ENCODE measurements at regions not wholly inside any gene's neighbourhood (a gene's known extent, or its start where the extent isn't known, plus 50 kb on each side); places are given as distances from the start of the nearest gene placed in this dataset.

GRCh38 chr1:104929280-104929679 lies 1179.6 kb downstream of the AMY1C start:
- WGBS (ENCODE audit: insufficient coverage) = no CpG with 5 or more reads among the region's 1 CpG
- Histone ChIP-seq H3K4me1 (ENCODE audit: control extremely low read depth in 1 of 4, control insufficient read depth in 4 of 4, insufficient read depth in 4 of 4, low read length in 3 of 4) (no peaks in the 10 kb centered on the region), H3K9me3 (ENCODE audit: control extremely low read depth in 1 of 5, control insufficient read depth in 4 of 5, insufficient read depth in 2 of 5, low read depth in 1 of 5, low read length in 4 of 5) (peaks cover 0 to 3% (median 0%) of the 10 kb centered on the region in 5 experiments), H3K36me3 (ENCODE audit: control insufficient read depth in 4 of 4, insufficient read depth in 4 of 4, low read length in 3 of 4) (no peaks in the 10 kb centered on the region), H3K27me3 (replicated peaks in 2 of 5; ENCODE audit: control insufficient read depth in 4 of 5, insufficient read depth in 5 of 5, low read length in 4 of 5) (no peaks in the 10 kb centered on the region), H3K27ac (ENCODE audit: insufficient read depth in 1 of 2, low read depth in 1 of 2, low read length in 2 of 2, poor library complexity in 1 of 2, severe bottlenecking in 2 of 2) (no peak overlapping the region), H3K4me3 (ENCODE audit: control insufficient read depth in 1 of 7, extremely low read depth in 1 of 7, insufficient read depth in 4 of 7, low read depth in 2 of 7, low read length in 6 of 7) (no peak overlapping the region)
- ChIA-PET CTCF (no interaction called here), POLR2A (no interaction called here)
- no peak for DNase-seq

DNA sequence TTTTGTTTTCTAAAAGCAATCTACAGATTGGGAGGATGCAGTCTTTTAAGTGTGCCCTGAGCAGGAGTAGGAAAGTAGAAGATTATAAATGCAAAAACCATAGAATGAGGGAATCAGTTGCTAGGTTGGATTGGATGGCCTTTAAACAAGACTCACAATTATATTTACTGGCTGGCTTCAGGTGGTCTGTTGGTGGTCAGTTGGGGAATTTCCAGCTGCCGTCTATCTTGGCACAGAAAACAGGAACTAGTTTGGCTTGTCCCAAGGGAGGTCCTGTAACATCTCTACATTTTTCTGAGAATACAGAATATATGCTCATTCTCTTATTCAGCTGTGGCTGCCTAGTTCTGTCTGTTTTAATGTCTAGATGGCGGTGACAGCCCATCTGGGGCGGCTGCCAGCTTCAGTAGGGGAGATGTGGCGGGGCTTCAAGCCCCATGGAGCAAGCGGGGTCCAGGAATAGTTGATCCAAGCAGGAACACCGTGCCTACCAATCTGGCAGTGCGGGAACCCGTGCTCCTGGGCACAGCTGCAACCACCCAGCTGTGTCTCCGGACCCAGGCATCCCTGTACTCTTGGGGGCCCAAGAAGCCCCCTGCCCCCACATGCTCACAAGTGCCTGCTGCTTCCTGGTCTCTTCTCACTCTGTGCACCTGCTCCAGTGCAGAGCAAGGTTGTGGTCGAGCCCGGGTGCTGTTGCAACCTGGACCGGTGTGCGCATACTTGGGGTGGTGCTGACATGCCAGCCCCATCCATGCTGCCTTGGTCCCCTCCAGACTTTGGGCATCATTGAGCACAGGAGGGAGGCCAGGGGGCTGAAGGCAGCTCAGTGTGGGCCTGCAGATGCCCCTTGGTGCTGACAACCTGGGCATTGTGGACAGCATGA lies 1182.6 kb downstream of the AMY1C start:
- H3K36me3 ChIP-seq (ENCODE audit: control insufficient read depth in 4 of 4, insufficient read depth in 4 of 4, low read length in 3 of 4) = no peaks in the 10 kb centered on the region
- WGBS (ENCODE audit: insufficient coverage) = 91% methylated on average over 12 of the region's 13 CpGs
- no peaks in the 10 kb centered on the region for H3K27me3 ChIP-seq (replicated peaks in 2 of 5; ENCODE audit: control insufficient read depth in 4 of 5, insufficient read depth in 5 of 5, low read length in 4 of 5)
- DNase-seq = peak in 1 of 3 donors; percentile 16
- ChIA-PET CTCF (interaction anchor here (0.7 kb wide), 1 partner anchor 1143 kb away, joined by 3 read pairs; no protein-coding TSS in a partner anchor), POLR2A (no interaction called here)
- H3K27ac ChIP-seq (ENCODE audit: insufficient read depth in 1 of 2, low read depth in 1 of 2, low read length in 2 of 2, poor library complexity in 1 of 2, severe bottlenecking in 2 of 2) = no peak overlapping the region
- peaks cover 0 to 3% (median 0%) of the 10 kb centered on the region in 5 experiments for H3K9me3 ChIP-seq (ENCODE audit: control extremely low read depth in 1 of 5, control insufficient read depth in 4 of 5, insufficient read depth in 2 of 5, low read depth in 1 of 5, low read length in 4 of 5)
- no peak overlapping the region for H3K4me3 ChIP-seq (ENCODE audit: control insufficient read depth in 1 of 7, extremely low read depth in 1 of 7, insufficient read depth in 4 of 7, low read depth in 2 of 7, low read length in 6 of 7)
- no peaks in the 10 kb centered on the region for H3K4me1 ChIP-seq (ENCODE audit: control extremely low read depth in 1 of 4, control insufficient read depth in 4 of 4, insufficient read depth in 4 of 4, low read length in 3 of 4)

- no peak overlapping the region for H3K27ac ChIP-seq (ENCODE audit: insufficient read depth in 1 of 2, low read depth in 1 of 2, low read length in 2 of 2, poor library complexity in 1 of 2, severe bottlenecking in 2 of 2)
- H3K36me3 ChIP-seq (ENCODE audit: control insufficient read depth in 4 of 4, insufficient read depth in 4 of 4, low read length in 3 of 4) = no peaks in the 10 kb centered on the region
- WGBS (ENCODE audit: insufficient coverage) = 90% methylated on average over 14 of the region's 14 CpGs
- DNase-seq = no peak
- ChIA-PET CTCF (no interaction called here), POLR2A (no interaction called here)
- no peaks in the 10 kb centered on the region for H3K4me1 ChIP-seq (ENCODE audit: control extremely low read depth in 1 of 4, control insufficient read depth in 4 of 4, insufficient read depth in 4 of 4, low read length in 3 of 4)
- H3K4me3 ChIP-seq (ENCODE audit: control insufficient read depth in 1 of 7, extremely low read depth in 1 of 7, insufficient read depth in 4 of 7, low read depth in 2 of 7, low read length in 6 of 7) = no peak overlapping the region
- H3K27me3 ChIP-seq (replicated peaks in 2 of 5; ENCODE audit: control insufficient read depth in 4 of 5, insufficient read depth in 5 of 5, low read length in 4 of 5) = no peaks in the 10 kb centered on the region
- peaks cover 0 to 3% (median 0%) of the 10 kb centered on the region in 5 experiments for H3K9me3 ChIP-seq (ENCODE audit: control extremely low read depth in 1 of 5, control insufficient read depth in 4 of 5, insufficient read depth in 2 of 5, low read depth in 1 of 5, low read length in 4 of 5)
These were observed 1183.4 kb downstream of the AMY1C start for GRCh38 chr1:104932949-104933679.

DNA sequence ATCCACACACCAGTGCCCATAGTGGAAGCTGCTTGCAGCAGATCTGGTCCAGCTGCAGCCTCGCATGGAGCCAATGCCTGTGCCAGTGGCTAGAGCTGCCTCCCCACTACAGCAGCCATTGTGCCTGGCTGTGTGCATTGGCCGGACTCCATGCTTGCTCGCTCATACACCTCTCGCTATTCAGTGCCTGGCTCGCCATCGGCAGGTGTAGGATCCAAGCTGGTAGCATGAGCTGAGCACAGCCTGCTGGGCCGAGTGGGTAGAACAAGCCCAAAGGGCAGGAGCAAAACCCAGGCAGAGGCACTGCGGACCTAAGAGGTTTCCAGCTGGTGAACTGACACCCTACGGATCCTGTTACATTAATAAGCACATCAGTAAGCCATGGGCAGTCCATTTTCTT lies 1184.1 kb downstream of the AMY1C start:
- H3K27me3 ChIP-seq (replicated peaks in 2 of 5; ENCODE audit: control insufficient read depth in 4 of 5, insufficient read depth in 5 of 5, low read length in 4 of 5) = no peaks in the 10 kb centered on the region
- no peaks in the 10 kb centered on the region for H3K36me3 ChIP-seq (ENCODE audit: control insufficient read depth in 4 of 4, insufficient read depth in 4 of 4, low read length in 3 of 4)
- no peak overlapping the region for H3K27ac ChIP-seq (ENCODE audit: insufficient read depth in 1 of 2, low read depth in 1 of 2, low read length in 2 of 2, poor library complexity in 1 of 2, severe bottlenecking in 2 of 2)
- no peak for DNase-seq
- ChIA-PET CTCF (no interaction called here), POLR2A (no interaction called here)
- H3K4me3 ChIP-seq (ENCODE audit: control insufficient read depth in 1 of 7, extremely low read depth in 1 of 7, insufficient read depth in 4 of 7, low read depth in 2 of 7, low read length in 6 of 7) = no peak overlapping the region
- no peaks in the 10 kb centered on the region for H3K4me1 ChIP-seq (ENCODE audit: control extremely low read depth in 1 of 4, control insufficient read depth in 4 of 4, insufficient read depth in 4 of 4, low read length in 3 of 4)
- peaks cover 0 to 3% (median 0%) of the 10 kb centered on the region in 5 experiments for H3K9me3 ChIP-seq (ENCODE audit: control extremely low read depth in 1 of 5, control insufficient read depth in 4 of 5, insufficient read depth in 2 of 5, low read depth in 1 of 5, low read length in 4 of 5)
- WGBS (ENCODE audit: insufficient coverage) = 97% methylated on average over 9 of the region's 9 CpGs

DNA sequence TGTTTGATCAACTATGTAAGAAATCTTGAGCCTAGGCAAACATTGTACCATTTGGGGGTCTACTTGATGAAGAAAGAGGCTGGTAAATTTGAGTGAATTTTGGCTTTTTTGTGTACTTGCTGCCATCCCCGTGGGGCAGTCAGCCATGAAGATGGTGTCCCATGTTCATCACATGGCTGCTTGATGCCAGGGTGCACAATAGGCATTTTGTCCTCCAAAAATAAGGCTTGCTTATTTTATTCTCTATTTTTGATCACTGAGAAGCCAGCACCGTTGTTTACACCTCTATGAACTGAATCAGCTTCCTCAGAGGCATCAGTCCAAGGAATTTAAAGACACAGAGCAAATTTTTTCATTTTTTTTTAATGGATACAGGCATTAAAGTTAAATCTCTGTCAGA lies 1195.7 kb downstream of the AMY1C start:
- CTCF ChIA-PET = no interaction called here
- no peak overlapping the region for H3K4me3 ChIP-seq (ENCODE audit: control insufficient read depth in 1 of 7, extremely low read depth in 1 of 7, insufficient read depth in 4 of 7, low read depth in 2 of 7, low read length in 6 of 7)
- no peak overlapping the region for H3K27ac ChIP-seq (ENCODE audit: insufficient read depth in 1 of 2, low read depth in 1 of 2, low read length in 2 of 2, poor library complexity in 1 of 2, severe bottlenecking in 2 of 2)
- DNase-seq = no peak
- peaks cover 0 to 4% (median 0%) of the 10 kb centered on the region in 5 experiments for H3K9me3 ChIP-seq (ENCODE audit: control extremely low read depth in 1 of 5, control insufficient read depth in 4 of 5, insufficient read depth in 2 of 5, low read depth in 1 of 5, low read length in 4 of 5)
- WGBS (ENCODE audit: insufficient coverage) = 86% methylated on average over 1 of the region's 2 CpGs
- H3K4me1 ChIP-seq (ENCODE audit: control extremely low read depth in 1 of 4, control insufficient read depth in 4 of 4, insufficient read depth in 4 of 4, low read length in 3 of 4) = no peaks in the 10 kb centered on the region
- H3K36me3 ChIP-seq (ENCODE audit: control insufficient read depth in 4 of 4, insufficient read depth in 4 of 4, low read length in 3 of 4) = no peaks in the 10 kb centered on the region
- POLR2A ChIA-PET = no interaction called here
- no peaks in the 10 kb centered on the region for H3K27me3 ChIP-seq (replicated peaks in 2 of 5; ENCODE audit: control insufficient read depth in 4 of 5, insufficient read depth in 5 of 5, low read length in 4 of 5)

DNA sequence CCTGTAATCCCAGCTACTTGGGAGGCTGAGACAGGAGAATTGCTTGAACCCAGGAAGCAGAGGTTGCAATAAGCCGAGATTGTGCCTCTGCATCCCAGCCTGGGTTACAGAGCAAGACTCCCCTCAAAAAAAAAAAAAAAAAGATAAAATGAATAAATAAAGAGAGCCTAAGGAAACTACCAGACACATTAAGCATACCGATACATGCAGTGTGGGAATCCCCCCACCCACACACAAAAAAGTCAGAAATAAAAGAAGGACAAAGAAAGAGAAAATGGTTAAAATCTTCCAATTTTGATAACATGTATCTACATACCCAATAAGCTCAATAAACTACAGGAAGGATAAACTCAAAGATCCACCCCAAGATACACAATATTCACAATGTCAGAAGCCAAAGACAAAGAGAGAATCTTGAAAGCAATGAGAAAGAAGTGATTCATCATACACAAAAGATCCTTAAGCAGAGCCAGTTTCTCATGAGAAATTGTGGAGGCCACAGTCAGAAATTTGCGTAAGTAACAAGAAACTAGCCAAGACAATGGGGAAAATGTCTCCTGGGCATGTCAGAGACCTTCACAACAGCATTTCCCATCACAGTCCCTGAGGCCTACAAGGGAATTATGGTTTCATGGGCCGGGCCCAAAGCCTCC lies 1197.0 kb downstream of the AMY1C start:
- Histone ChIP-seq H3K36me3 (ENCODE audit: control insufficient read depth in 4 of 4, insufficient read depth in 4 of 4, low read length in 3 of 4) (no peaks in the 10 kb centered on the region), H3K4me1 (ENCODE audit: control extremely low read depth in 1 of 4, control insufficient read depth in 4 of 4, insufficient read depth in 4 of 4, low read length in 3 of 4) (no peaks in the 10 kb centered on the region), H3K27me3 (replicated peaks in 2 of 5; ENCODE audit: control insufficient read depth in 4 of 5, insufficient read depth in 5 of 5, low read length in 4 of 5) (no peaks in the 10 kb centered on the region), H3K9me3 (ENCODE audit: control extremely low read depth in 1 of 5, control insufficient read depth in 4 of 5, insufficient read depth in 2 of 5, low read depth in 1 of 5, low read length in 4 of 5) (peaks cover 0 to 4% (median 0%) of the 10 kb centered on the region in 5 experiments), H3K4me3 (ENCODE audit: control insufficient read depth in 1 of 7, extremely low read depth in 1 of 7, insufficient read depth in 4 of 7, low read depth in 2 of 7, low read length in 6 of 7) (no peak overlapping the region), H3K27ac (ENCODE audit: insufficient read depth in 1 of 2, low read depth in 1 of 2, low read length in 2 of 2, poor library complexity in 1 of 2, severe bottlenecking in 2 of 2) (no peak overlapping the region)
- ChIA-PET POLR2A (no interaction called here), CTCF (no interaction called here)
- WGBS (ENCODE audit: insufficient coverage) = 88% methylated on average over 1 of the region's 4 CpGs
- DNase-seq = no peak

GRCh38 chr1:104953555-104953954 lies 1203.9 kb downstream of the AMY1C start:
- H3K9me3 ChIP-seq (ENCODE audit: control extremely low read depth in 1 of 5, control insufficient read depth in 4 of 5, insufficient read depth in 2 of 5, low read depth in 1 of 5, low read length in 4 of 5) = no peaks in the 10 kb centered on the region
- no peak overlapping the region for H3K4me3 ChIP-seq (ENCODE audit: control insufficient read depth in 1 of 7, extremely low read depth in 1 of 7, insufficient read depth in 4 of 7, low read depth in 2 of 7, low read length in 6 of 7)
- H3K27me3 ChIP-seq (replicated peaks in 2 of 5; ENCODE audit: control insufficient read depth in 4 of 5, insufficient read depth in 5 of 5, low read length in 4 of 5) = no peaks in the 10 kb centered on the region
- no peaks in the 10 kb centered on the region for H3K36me3 ChIP-seq (ENCODE audit: control insufficient read depth in 4 of 4, insufficient read depth in 4 of 4, low read length in 3 of 4)
- CTCF ChIA-PET = no interaction called here
- POLR2A ChIA-PET = no interaction called here
- DNase-seq = no peak
- no peak overlapping the region for H3K27ac ChIP-seq (ENCODE audit: insufficient read depth in 1 of 2, low read depth in 1 of 2, low read length in 2 of 2, poor library complexity in 1 of 2, severe bottlenecking in 2 of 2)
- WGBS (ENCODE audit: insufficient coverage) = no CpG with 5 or more reads among the region's 3 CpGs
- H3K4me1 ChIP-seq (ENCODE audit: control extremely low read depth in 1 of 4, control insufficient read depth in 4 of 4, insufficient read depth in 4 of 4, low read length in 3 of 4) = no peaks in the 10 kb centered on the region
